ENCODE measurements at regions not wholly inside any gene's neighbourhood (a gene's known extent, or its start where the extent isn't known, plus 50 kb on each side); places are given as distances from the start of the nearest gene placed in this dataset.
"Not testable (repeated sequence)": the region's sequence is repeated elsewhere in the genome, so short reads cannot be mapped to it uniquely, and the experiment has no call there.

DNA sequence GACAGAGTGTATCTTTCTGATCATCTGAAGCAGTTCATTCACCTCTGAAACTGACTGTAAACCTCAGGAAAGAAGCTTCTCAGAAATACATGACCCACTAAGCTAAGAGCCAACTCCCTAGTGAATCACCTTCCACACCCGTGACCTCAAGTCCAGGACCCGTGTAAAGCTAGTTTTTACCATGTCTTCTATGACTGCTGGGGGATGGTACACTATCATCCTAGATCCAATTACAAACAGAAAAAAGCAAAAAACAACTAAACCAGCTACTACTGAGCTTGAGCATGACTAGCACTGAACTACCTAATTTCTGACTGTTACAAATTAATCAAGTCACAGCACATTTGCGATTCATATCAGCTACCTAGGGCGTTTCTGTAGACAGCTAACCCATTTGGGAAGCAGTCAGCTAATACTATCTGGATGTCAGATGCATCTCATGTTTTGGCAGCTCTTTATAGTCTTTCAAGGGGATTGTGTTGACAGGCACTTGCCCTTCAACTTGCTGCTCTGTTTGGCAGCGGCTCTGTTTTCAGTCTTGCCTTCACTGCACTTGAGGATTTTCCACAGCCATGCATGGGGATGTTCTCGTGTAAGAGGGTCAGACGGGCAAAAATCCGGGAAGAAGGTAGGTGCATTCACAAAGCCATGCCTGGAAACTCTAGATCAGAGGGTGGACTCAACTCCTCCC lies 350.3 kb downstream of the ANAPC1 start:
- TF ChIP-seq, protein P1, sequence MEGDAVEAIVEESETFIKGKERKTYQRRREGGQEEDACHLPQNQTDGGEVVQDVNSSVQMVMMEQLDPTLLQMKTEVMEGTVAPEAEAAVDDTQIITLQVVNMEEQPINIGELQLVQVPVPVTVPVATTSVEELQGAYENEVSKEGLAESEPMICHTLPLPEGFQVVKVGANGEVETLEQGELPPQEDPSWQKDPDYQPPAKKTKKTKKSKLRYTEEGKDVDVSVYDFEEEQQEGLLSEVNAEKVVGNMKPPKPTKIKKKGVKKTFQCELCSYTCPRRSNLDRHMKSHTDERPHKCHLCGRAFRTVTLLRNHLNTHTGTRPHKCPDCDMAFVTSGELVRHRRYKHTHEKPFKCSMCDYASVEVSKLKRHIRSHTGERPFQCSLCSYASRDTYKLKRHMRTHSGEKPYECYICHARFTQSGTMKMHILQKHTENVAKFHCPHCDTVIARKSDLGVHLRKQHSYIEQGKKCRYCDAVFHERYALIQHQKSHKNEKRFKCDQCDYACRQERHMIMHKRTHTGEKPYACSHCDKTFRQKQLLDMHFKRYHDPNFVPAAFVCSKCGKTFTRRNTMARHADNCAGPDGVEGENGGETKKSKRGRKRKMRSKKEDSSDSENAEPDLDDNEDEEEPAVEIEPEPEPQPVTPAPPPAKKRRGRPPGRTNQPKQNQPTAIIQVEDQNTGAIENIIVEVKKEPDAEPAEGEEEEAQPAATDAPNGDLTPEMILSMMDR (IDR thresholded peaks at IDR 0.05; ENCODE audit: low read depth, low read length), result not testable (repeated sequence)
- not testable (repeated sequence) for TF ChIP-seq POLR2A (IDR thresholded peaks at IDR 0.05; ENCODE audit: extremely low read depth, insufficient read length)
- TF ChIP-seq, protein P2, sequence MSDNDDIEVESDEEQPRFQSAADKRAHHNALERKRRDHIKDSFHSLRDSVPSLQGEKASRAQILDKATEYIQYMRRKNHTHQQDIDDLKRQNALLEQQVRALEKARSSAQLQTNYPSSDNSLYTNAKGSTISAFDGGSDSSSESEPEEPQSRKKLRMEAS (IDR thresholded peaks at IDR 0.05; ENCODE audit: low read depth, low read length), result not testable (repeated sequence)
